Karpas-422 (cell line): ENCODE measurements at regions not wholly inside any gene's neighbourhood (a gene's known extent, or its start where the extent isn't known, plus 50 kb on each side); places are given as distances from the start of the nearest gene placed in this dataset.
A peak's percentile ranks its signal among the peaks of the same experiment; 100 is the strongest.

Experiments
- DNase-seq: peaks from one replicate; pipeline ENCODE4 v3.0.0-alpha.2; 2015
- H2AFZ ChIP-seq: fragments of 200-600 bp; sonication (generic); 2 replicates; pipeline ENCODE4 v1.6.1; 2014; ENCODE audit warnings: antibody characterized with exemption, low read length, mixed read lengths
- H3K27ac ChIP-seq: fragments of 200-600 bp; sonication (generic); 2 replicates; pipeline ENCODE4 v1.5.1; 2014; ENCODE audit warnings: mild to moderate bottlenecking, low read length, moderate library complexity
- H3K27me3 ChIP-seq: fragments of 200-600 bp; sonication (generic); 2 replicates; pipeline ENCODE4 v1.6.1; 2014; ENCODE audit warnings: low read length, mixed read lengths
- H3K36me3 ChIP-seq: fragments of 200-600 bp; sonication (generic); 2 replicates; pipeline ENCODE4 v1.6.1; 2014; ENCODE audit warnings: low read length, mixed read lengths; ENCODE audit not compliant: insufficient read depth
- H3K4me1 ChIP-seq: fragments of 200-600 bp; sonication (generic); 2 replicates; pipeline ENCODE4 v1.6.1; 2014; ENCODE audit warnings: mild to moderate bottlenecking, low read length, mixed read lengths
- H3K4me2 ChIP-seq: fragments of 200-600 bp; sonication (generic); 2 replicates; pipeline ENCODE4 v1.6.1; 2014; ENCODE audit warnings: low read length, low read depth, mild to moderate bottlenecking; ENCODE audit not compliant: poor library complexity, severe bottlenecking
- H3K4me3 ChIP-seq: fragments of 200-600 bp; sonication (generic); 2 replicates; pipeline ENCODE4 v1.5.1; 2014; ENCODE audit warnings: mild to moderate bottlenecking, antibody characterized with exemption, low read length, mixed read lengths
- H3K79me2 ChIP-seq: fragments of 200-600 bp; sonication (generic); 2 replicates; pipeline ENCODE4 v1.6.1; 2014; ENCODE audit warnings: mild to moderate bottlenecking, low read length, mixed read lengths
- H3K9ac ChIP-seq: fragments of 200-600 bp; sonication (generic); 2 replicates; pipeline ENCODE4 v1.6.0; 2014; ENCODE audit warnings: low read length
- H3K9me2 ChIP-seq: fragments of 200-600 bp; sonication (generic), shearing (Covaris generic); replicated peaks from 2 replicates; pipeline ENCODE4 v1.6.0; 2014; ENCODE audit warnings: mild to moderate bottlenecking, low read length, moderate library complexity; ENCODE audit not compliant: insufficient read depth
- H3K9me3 ChIP-seq: fragments of 300-700, 200-600 bp; sonication (generic); 2 replicates; pipeline ENCODE4 v1.6.1; 2014; ENCODE audit warnings: low read length, mixed read lengths
- H4K20me1 ChIP-seq: fragments of 200-600 bp; sonication (generic); 2 replicates; pipeline ENCODE4 v1.6.1; 2014; ENCODE audit warnings: mild to moderate bottlenecking, antibody characterized with exemption, low read length, low read depth; ENCODE audit not compliant: insufficient read depth

DNA sequence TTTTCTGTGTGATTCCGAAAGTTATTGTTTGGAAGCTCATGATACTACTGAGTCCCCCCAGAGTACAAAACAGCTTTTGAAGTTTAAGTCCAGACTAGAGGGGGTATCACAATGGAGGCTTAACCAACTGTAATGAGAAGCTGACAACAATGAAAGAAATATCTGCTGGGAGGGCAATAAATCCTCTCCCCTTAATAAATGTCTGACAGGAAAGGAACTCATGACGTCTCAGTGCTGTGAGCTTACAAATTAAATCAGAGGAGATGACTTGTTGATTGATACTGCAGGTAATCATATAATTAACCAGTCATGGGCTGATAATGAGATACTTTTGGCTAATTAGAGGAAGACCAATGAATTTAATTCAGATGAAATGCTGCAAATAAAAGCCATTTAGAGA is 102.6 kb upstream of the WDR11 start:
- Histone ChIP-seq H3K27me3 (no peaks in the 10 kb centered on the region), H4K20me1 (no peaks in the 10 kb centered on the region), H3K27ac (no peak overlapping the region), H3K4me2 (no peak overlapping the region), H3K9ac (no peak overlapping the region), H3K9me2 (no peaks in the 10 kb centered on the region), H3K79me2 (no peaks in the 10 kb centered on the region), H3K4me3 (no peak overlapping the region), H2AFZ (no peak overlapping the region), H3K9me3 (no peaks in the 10 kb centered on the region), H3K36me3 (no peaks in the 10 kb centered on the region), H3K4me1 (peaks cover 8% of the 10 kb centered on the region)
- DNase-seq: no peak

DNA sequence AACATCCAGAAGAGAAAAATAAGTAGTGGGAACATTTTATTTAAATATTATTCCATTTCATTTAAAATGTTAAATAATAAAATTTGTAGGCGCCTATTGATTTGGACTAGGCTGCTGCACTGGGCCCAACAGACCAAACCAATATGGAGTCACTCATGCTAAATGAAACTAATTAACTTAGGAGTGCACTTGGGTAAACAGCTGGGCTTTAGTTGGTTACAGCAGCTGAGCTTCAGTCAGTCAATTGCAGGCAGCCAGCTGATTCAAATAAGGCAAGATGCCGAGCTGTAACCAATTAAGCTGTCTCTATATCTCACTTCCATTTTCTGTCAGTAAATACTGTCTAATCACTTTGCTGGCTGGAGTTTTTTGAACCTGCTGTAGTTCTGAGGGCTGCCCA is 102.1 kb upstream of the WDR11 start:
- H3K9me2 ChIP-seq: no peaks in the 10 kb centered on the region
- H3K4me2 ChIP-seq: no peak overlapping the region
- no peak overlapping the region for H3K27ac ChIP-seq
- H3K79me2 ChIP-seq: no peaks in the 10 kb centered on the region
- peaks cover 8% of the 10 kb centered on the region for H3K4me1 ChIP-seq
- H3K4me3 ChIP-seq: no peak overlapping the region
- H4K20me1 ChIP-seq: no peaks in the 10 kb centered on the region
- no peaks in the 10 kb centered on the region for H3K27me3 ChIP-seq
- no peaks in the 10 kb centered on the region for H3K9me3 ChIP-seq
- H3K9ac ChIP-seq: no peak overlapping the region
- no peaks in the 10 kb centered on the region for H3K36me3 ChIP-seq
- no peak overlapping the region for H2AFZ ChIP-seq
- DNase-seq: no peak

DNA sequence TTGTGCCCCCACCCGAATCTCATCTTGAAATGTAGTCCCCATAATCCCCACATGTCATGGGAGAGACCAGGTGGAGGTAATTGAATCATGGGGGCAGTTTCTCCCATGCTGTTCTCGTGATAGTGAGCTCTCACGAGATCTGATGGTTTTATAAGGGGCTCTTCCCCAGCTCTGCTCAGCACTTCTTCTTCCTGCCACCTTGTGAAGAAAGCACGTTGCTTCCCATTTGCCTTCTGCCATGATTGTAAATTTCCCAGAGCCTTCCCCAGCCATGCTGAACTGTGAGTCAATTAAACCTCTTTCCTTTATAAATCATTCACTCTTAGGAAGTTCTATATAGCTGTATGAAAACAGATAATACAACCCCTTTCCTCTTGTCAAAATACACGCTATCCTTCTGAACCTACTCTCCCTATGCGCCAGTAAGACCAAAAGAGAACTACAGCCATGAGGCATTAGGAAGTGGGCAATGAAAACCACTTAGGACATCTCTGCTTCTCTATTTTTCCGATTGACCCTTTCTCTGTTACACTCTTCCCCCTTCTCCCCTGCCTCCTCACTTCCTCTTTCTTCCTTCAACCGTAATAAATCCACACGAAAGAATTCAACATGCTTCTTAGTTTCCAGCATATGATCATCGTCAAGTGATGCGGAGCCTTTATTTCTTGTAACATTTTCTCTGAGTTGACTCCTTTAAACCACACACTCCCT is 101.2 kb upstream of the WDR11 start:
- Histone ChIP-seq H3K9me2 (no peaks in the 10 kb centered on the region), H3K36me3 (no peaks in the 10 kb centered on the region), H4K20me1 (no peaks in the 10 kb centered on the region), H3K4me2 (no peak overlapping the region), H3K9me3 (no peaks in the 10 kb centered on the region), H3K4me3 (no peak overlapping the region), H3K27me3 (no peaks in the 10 kb centered on the region), H3K79me2 (no peaks in the 10 kb centered on the region), H3K4me1 (peaks cover 8% of the 10 kb centered on the region), H2AFZ (no peak overlapping the region), H3K27ac (no peak overlapping the region), H3K9ac (no peak overlapping the region)
- DNase-seq: peak; percentile 53

DNA sequence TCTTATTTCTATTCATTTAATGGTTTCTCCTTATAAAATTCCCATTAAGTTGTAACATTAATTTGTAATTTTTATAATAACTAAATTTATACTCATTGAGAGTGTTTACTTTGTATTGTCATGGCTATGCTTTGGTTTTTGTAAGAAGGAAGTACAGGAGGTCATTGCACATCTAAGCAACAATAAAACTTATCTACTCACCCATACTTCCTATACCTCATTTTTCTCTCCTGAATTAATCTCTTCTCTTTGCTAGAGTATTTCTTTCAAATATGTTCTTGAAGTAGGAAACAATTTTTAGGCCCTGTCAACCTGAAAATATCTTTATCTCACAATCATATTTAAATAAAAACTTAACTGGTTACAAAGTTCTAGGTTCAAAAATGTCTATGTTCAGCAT is 95.4 kb upstream of the WDR11 start:
- Histone ChIP-seq H3K79me2 (no peaks in the 10 kb centered on the region), H3K9ac (no peak overlapping the region), H3K4me1 (peaks cover 7% of the 10 kb centered on the region), H3K36me3 (no peaks in the 10 kb centered on the region), H3K4me3 (no peak overlapping the region), H4K20me1 (no peaks in the 10 kb centered on the region), H3K4me2 (no peak overlapping the region), H3K9me3 (no peaks in the 10 kb centered on the region), H3K27me3 (no peaks in the 10 kb centered on the region), H2AFZ (no peak overlapping the region), H3K9me2 (no peaks in the 10 kb centered on the region), H3K27ac (no peak overlapping the region)
- no peak for DNase-seq

DNA sequence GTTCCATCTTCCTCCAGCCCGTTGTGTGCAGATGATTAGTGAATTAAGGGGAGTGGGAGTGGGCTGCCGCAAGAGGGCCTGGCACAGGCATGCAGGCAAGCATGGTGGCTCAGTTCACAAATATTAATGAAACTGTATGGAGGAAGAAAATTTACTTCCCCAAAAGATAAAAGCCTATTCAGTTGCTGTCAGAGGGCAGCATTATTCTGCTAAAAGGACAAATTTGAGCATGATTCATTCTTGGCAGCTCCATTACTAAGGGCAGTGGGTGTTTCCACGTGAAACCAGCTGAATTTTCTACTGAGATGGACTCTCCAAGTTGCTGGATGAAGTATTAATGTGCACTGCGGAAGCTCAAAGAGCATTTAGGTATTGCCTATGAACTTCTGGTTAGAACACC is 90.9 kb upstream of the WDR11 start:
- Histone ChIP-seq H3K9me2 (no peaks in the 10 kb centered on the region), H2AFZ (no peak overlapping the region), H3K27me3 (no peaks in the 10 kb centered on the region), H3K9ac (no peak overlapping the region), H3K4me3 (no peak overlapping the region), H3K27ac (no peak overlapping the region), H3K79me2 (no peaks in the 10 kb centered on the region), H3K4me1 (peaks cover 7% of the 10 kb centered on the region), H3K9me3 (no peaks in the 10 kb centered on the region), H4K20me1 (no peaks in the 10 kb centered on the region), H3K4me2 (no peak overlapping the region), H3K36me3 (no peaks in the 10 kb centered on the region)
- no peak for DNase-seq

DNA sequence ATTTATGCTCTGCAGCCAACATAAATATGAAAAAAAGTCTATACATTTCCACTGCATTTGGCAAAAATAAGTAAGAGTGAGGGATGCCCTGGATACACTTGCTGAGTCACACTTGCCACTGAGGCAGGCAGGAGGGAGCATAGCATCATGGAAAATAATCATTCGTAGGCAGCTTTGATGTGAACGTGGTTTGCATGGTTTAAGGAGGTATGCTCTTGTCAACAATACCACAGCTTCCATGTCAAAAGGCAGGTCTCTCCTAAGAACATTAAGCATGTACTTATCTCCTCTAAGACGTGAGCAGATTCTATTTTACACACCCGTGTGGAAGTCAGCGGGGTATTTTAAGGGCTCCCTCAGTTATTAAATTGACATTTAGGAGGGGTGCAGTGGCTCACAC is 89.2 kb upstream of the WDR11 start:
- H3K27ac ChIP-seq: no peak overlapping the region
- H3K4me1 ChIP-seq: peaks cover 7% of the 10 kb centered on the region
- H3K27me3 ChIP-seq: no peaks in the 10 kb centered on the region
- H3K36me3 ChIP-seq: no peaks in the 10 kb centered on the region
- no peak for DNase-seq
- no peak overlapping the region for H2AFZ ChIP-seq
- no peak overlapping the region for H3K9ac ChIP-seq
- no peak overlapping the region for H3K4me3 ChIP-seq
- no peaks in the 10 kb centered on the region for H3K9me2 ChIP-seq
- H3K9me3 ChIP-seq: no peaks in the 10 kb centered on the region
- H4K20me1 ChIP-seq: no peaks in the 10 kb centered on the region
- H3K4me2 ChIP-seq: no peak overlapping the region
- no peaks in the 10 kb centered on the region for H3K79me2 ChIP-seq

DNA sequence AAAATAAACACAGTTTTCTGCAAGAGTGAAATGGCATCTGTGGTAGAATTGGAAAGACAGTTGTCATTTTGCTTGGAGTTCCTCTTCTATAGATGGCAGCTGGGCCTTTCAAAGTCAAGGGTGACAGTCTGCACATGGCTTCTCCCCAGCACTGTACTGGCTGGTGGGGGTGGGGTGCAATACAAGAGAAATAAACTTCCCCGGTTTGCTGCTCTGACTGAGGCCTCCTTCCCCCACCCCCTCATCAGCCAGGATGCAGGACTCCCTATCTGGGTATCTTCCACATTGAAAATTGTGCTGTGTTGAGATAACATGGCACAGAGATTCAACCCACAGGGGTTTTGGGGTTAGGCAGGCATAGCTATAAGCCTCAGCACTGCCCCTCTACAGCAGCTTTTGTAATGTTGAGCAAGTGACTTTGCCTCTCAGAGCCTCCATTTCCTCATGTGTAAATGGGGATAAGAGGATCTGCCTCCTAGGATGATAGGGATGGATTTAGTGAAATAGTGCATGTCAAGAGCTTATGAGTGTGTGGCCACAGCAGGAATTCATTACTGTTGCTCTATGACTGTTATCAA is 85.8 kb upstream of the WDR11 start:
- no peak overlapping the region for H3K9ac ChIP-seq
- no peak overlapping the region for H3K27ac ChIP-seq
- no peak overlapping the region for H3K4me2 ChIP-seq
- H3K79me2 ChIP-seq: no peaks in the 10 kb centered on the region
- H3K36me3 ChIP-seq: no peaks in the 10 kb centered on the region
- H4K20me1 ChIP-seq: no peaks in the 10 kb centered on the region
- no peaks in the 10 kb centered on the region for H3K9me3 ChIP-seq
- H3K4me3 ChIP-seq: no peak overlapping the region
- no peaks in the 10 kb centered on the region for H3K9me2 ChIP-seq
- H3K27me3 ChIP-seq: no peaks in the 10 kb centered on the region
- DNase-seq: no peak
- H3K4me1 ChIP-seq: no peaks in the 10 kb centered on the region
- no peak overlapping the region for H2AFZ ChIP-seq

DNA sequence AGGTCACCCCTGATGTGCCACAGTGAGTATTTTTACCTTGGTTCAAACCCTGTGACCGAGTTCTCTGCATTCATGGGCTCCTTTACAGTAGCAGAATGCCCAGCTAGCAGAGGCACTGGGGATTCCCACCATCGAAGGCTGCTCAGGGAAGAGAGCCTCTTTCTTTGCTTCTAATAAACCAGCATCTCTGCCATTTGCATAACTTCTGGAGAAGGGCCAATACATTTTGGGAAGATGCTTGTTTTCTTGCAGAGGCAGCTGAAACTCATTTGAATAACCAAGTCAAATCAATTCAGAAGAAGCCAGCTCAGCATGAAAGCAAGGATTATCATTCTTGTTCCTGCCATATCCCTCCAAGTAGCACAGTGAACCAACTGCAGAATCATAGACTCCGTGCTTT is 82.9 kb upstream of the WDR11 start:
- Histone ChIP-seq H3K27me3 (no peaks in the 10 kb centered on the region), H3K27ac (no peak overlapping the region), H3K79me2 (no peaks in the 10 kb centered on the region), H3K4me2 (no peak overlapping the region), H3K4me3 (no peak overlapping the region), H3K4me1 (no peaks in the 10 kb centered on the region), H3K9ac (no peak overlapping the region), H2AFZ (no peak overlapping the region), H3K9me3 (no peaks in the 10 kb centered on the region), H3K36me3 (no peaks in the 10 kb centered on the region), H4K20me1 (no peaks in the 10 kb centered on the region), H3K9me2 (no peaks in the 10 kb centered on the region)
- no peak for DNase-seq
